VCaP (cell line): ENCODE measurements at regions not wholly inside any gene's neighbourhood (a gene's known extent, or its start where the extent isn't known, plus 50 kb on each side); places are given as distances from the start of the nearest gene placed in this dataset.

Experiments used
- H3K27ac ChIP-seq: fragments of 450-650 bp; 2 replicates; pipeline ENCODE4 v1.5.1; 2017
- TF ChIP-seq, protein P1 (sequence below): fragments of 450-650 bp; conservative IDR thresholded peaks from 2 replicates; pipeline ENCODE4 v1.5.1; 2017; ENCODE audit warnings: mild to moderate bottlenecking, moderate library complexity

DNA sequence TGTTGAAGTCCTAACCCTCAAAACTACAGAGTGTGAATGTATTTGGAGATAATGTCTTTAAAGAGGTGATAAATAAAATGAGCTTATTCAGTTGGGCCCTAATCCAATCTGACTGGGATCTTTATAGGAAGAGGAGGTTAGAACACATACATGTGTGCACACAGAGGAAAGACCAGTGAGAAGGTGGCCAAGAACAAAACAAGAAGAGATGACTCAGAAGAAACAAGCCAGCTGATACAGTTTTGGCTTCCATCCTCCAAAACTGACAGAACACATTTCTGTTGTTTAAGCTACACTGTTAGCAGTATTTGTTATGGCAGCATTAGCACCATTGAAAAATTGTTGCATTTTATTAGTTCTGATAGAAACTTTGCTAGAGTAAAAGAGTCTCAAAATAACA, 609.3 kb upstream of the IMPG1 start:
- H3K27ac ChIP-seq, result no peak overlapping the region
- TF ChIP-seq, protein P1, sequence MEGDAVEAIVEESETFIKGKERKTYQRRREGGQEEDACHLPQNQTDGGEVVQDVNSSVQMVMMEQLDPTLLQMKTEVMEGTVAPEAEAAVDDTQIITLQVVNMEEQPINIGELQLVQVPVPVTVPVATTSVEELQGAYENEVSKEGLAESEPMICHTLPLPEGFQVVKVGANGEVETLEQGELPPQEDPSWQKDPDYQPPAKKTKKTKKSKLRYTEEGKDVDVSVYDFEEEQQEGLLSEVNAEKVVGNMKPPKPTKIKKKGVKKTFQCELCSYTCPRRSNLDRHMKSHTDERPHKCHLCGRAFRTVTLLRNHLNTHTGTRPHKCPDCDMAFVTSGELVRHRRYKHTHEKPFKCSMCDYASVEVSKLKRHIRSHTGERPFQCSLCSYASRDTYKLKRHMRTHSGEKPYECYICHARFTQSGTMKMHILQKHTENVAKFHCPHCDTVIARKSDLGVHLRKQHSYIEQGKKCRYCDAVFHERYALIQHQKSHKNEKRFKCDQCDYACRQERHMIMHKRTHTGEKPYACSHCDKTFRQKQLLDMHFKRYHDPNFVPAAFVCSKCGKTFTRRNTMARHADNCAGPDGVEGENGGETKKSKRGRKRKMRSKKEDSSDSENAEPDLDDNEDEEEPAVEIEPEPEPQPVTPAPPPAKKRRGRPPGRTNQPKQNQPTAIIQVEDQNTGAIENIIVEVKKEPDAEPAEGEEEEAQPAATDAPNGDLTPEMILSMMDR, result no peak

DNA sequence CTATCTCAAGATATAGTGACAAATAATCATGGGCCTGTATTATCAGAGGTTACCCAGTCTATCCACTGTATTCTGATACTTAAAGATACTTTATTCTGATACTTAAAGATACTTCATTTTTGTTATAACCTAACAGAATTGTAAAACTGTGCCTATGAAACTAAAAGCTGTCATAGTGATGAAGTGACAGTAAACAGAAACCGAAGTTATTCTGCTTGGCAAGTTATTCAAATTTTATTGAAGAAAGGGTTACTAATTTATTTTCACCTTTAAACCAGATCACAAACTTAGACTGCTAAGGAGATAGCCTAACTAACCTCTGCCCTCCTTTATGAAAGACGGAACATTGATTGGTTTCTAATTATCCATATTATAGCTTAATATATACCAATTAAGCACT, 604.6 kb upstream of the IMPG1 start:
- TF ChIP-seq, protein P1, result no peak
- H3K27ac ChIP-seq, result no peak overlapping the region

DNA sequence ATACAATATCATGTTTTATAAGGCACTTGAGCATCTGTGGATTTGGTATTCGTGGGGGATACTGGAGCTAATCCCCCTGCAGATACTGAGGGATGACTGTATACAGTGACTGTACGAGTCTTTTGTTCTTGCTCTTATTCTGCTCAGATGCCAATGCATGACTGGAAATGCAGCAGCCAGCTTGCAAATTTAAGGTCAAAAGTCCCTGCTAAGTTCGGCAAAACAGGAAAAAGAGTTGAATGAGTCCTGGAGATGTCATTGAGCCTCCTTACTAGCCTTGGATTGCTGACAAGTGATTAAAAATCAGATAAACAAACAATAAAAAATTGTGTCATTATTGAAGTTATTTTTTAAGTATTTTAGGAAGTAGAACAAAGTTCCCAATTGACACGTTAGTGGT, 599.3 kb upstream of the IMPG1 start:
- TF ChIP-seq, protein P1, result no peak
- H3K27ac ChIP-seq, result no peak overlapping the region

DNA sequence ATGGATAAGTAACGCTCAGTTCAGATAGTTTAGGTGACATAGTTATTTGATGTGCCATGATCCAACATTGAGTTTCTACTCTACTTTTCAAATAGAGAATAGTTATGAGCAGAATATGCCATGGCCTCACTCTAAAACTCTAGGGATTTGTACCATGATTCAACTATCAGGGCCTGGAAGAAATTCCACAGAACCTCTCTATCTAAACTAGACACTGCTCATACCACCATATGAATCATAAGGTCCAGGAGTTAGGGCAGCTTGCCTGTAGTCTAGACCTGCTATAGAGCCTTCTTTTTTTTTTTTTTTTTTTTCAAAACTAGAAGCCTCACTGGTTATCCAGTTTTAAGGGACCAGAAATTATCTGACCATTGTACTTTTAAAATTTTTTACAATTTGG, 571.8 kb upstream of the IMPG1 start:
- H3K27ac ChIP-seq, result no peak overlapping the region

DNA sequence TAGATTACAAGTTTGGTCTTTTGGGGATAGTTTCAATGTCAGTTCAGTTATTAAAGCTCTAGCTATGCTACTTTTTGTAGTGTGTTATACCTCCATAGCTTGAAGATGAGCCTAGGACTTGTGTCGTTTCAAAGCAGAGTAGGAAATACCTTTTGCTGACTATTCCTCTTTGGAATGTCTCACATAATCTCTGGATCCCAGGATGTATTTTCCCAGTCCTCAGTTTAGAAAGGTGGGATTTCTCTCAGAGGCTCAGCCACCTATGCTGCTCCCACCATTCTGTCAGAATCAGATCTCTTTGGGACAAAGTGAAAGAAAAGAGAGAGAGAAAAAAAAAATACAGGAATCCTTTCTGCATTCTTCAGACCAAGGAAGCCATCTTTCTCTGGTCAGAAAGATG, 567.5 kb upstream of the IMPG1 start:
- TF ChIP-seq, protein P1, result no peak

More for the DNA sequence above, 571.8 kb upstream of the IMPG1 start:
- TF ChIP-seq, protein P1, result no peak

DNA sequence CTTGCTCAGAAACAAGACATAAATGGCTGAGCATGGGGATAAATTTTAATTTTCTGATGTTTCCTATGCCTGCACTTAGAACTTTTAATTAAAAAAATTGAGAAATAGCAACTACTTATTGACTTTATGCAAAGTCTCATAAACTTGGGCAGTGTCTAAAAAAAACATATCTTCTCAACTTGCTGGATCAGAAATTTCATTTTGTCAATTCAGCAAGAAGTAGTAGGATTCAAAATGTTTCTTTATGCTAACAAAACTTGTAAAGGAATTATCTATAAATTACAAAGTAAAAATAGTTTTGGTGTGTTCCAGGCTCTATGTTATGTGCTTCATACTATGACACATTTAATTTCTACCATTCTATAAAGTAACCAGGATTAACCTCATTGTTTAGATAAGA, 562.2 kb upstream of the IMPG1 start:
- TF ChIP-seq, protein P1, result no peak
- no peak overlapping the region for H3K27ac ChIP-seq

More for the DNA sequence above, 567.5 kb upstream of the IMPG1 start:
- H3K27ac ChIP-seq, result no peak overlapping the region

DNA sequence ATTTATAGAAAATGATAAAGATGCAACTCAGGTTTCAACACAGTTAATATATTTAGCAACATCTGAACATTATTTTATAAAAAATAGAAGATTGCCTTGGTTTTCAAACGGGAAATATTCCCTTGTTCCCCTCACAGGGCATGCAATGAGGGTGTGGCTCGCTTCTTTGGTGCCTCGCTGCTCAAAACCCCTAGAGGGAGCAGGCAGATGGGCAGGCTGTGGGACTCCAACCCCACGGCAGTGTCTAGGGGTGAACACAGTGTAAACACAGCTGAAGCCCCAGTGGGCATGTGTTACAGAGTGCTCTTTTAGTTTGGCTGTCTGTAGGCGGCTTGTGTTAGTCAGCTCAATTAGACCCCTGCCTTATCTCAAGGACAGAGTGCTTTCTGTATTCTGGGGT, 560.8 kb upstream of the IMPG1 start:
- H3K27ac ChIP-seq, result no peak overlapping the region
- TF ChIP-seq, protein P1, result no peak

DNA sequence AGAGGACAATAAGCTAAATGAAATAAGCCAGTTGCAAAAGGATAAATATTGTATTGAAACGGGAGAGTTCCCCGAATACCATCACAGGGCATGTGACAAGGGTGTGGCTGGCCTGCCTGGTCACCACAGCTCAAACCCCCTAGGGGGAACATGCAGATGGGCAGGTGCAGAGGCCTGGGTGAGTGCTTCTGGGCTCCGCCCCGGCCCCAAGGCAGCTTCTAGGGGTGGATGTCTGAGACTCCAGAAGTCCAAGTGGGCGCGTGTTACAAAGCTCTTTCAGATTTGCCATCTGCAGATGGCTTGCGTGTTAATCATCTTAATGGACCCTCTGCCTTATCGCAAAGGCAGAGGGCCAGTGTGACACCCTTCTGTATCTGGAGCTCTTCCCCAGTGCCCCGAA, 559.2 kb upstream of the IMPG1 start:
- TF ChIP-seq, protein P1, result no peak
- H3K27ac ChIP-seq, result no peak overlapping the region
